ENCODE measurements at regions not wholly inside any gene's neighbourhood (a gene's known extent, or its start where the extent isn't known, plus 50 kb on each side); places are given as distances from the start of the nearest gene placed in this dataset.
"Not testable (repeated sequence)": the region's sequence is repeated elsewhere in the genome, so short reads cannot be mapped to it uniquely, and the experiment has no call there.

GRCh38 chr18:29726646-29727045 lies 1315.9 kb downstream of the DSC3 start:
- no peak for DNase-seq
- H3K27me3 ChIP-seq, result no peaks in the 10 kb centered on the region
- H3K9me3 ChIP-seq, result no peaks in the 10 kb centered on the region
- no peaks in the 10 kb centered on the region for H3K4me1 ChIP-seq
- no peak overlapping the region for H3K4me3 ChIP-seq
- H3K36me3 ChIP-seq, result no peaks in the 10 kb centered on the region
- intact Hi-C loops (cut with DNase I; ENCODE audit: low total_unique reads), result no loop called here
- no peak for TF ChIP-seq CTCF (IDR thresholded peaks at IDR 0.05)
- H3K27ac ChIP-seq, result no peak overlapping the region

GRCh38 chr18:29723486-29723885 lies 1319.1 kb downstream of the DSC3 start:
- H3K4me1 ChIP-seq; intact Hi-C loops (cut with DNase I; ENCODE audit: low total_unique reads); H3K4me3 ChIP-seq; DNase-seq; H3K27ac ChIP-seq; H3K27me3 ChIP-seq; H3K9me3 ChIP-seq; H3K36me3 ChIP-seq: not testable (repeated sequence)

GRCh38 chr18:29715960-29716359 lies 1326.6 kb downstream of the DSC3 start:
- H3K27me3 ChIP-seq; intact Hi-C loops (cut with DNase I; ENCODE audit: low total_unique reads); H3K4me1 ChIP-seq; H3K4me3 ChIP-seq; DNase-seq; H3K9me3 ChIP-seq; H3K27ac ChIP-seq; H3K36me3 ChIP-seq: not testable (repeated sequence)

- Histone ChIP-seq H3K36me3 (no peaks in the 10 kb centered on the region), H3K27ac (no peak overlapping the region), H3K4me3 (no peak overlapping the region), H3K4me1 (no peaks in the 10 kb centered on the region), H3K27me3 (no peaks in the 10 kb centered on the region), H3K9me3 (no peaks in the 10 kb centered on the region)
- intact Hi-C loops (cut with DNase I; ENCODE audit: low total_unique reads), result no loop called here
- no peak for DNase-seq
- no peak for TF ChIP-seq CTCF (IDR thresholded peaks at IDR 0.05)
These were observed 1329.8 kb downstream of the DSC3 start for GRCh38 chr18:29712785-29713184.

- no peak for DNase-seq
- H3K4me1 ChIP-seq, result no peaks in the 10 kb centered on the region
- H3K27ac ChIP-seq, result no peak overlapping the region
- intact Hi-C loops (cut with DNase I; ENCODE audit: low total_unique reads), result no loop called here
- H3K9me3 ChIP-seq, result no peaks in the 10 kb centered on the region
- no peak for TF ChIP-seq CTCF (IDR thresholded peaks at IDR 0.05)
- H3K27me3 ChIP-seq, result no peaks in the 10 kb centered on the region
- H3K36me3 ChIP-seq, result no peaks in the 10 kb centered on the region
- no peak overlapping the region for H3K4me3 ChIP-seq
These were observed 1330.6 kb downstream of the DSC3 start for GRCh38 chr18:29711932-29712331.

GRCh38 chr18:29693334-29693733 lies 1349.2 kb downstream of the DSC3 start:
- no peak for DNase-seq
- TF ChIP-seq CTCF (IDR thresholded peaks at IDR 0.05), result no peak
- Histone ChIP-seq H3K27me3 (no peaks in the 10 kb centered on the region), H3K27ac (no peak overlapping the region), H3K9me3 (no peaks in the 10 kb centered on the region), H3K36me3 (no peaks in the 10 kb centered on the region), H3K4me1 (no peaks in the 10 kb centered on the region), H3K4me3 (no peak overlapping the region)
- intact Hi-C loops (cut with DNase I; ENCODE audit: low total_unique reads), result no loop called here

- H3K9me3 ChIP-seq, result no peaks in the 10 kb centered on the region
- H3K4me1 ChIP-seq, result peaks cover 0 to 4% (median 0%) of the 10 kb centered on the region in 4 donors
- H3K36me3 ChIP-seq, result no peaks in the 10 kb centered on the region
- H3K4me3 ChIP-seq, result no peak overlapping the region
- no peak for TF ChIP-seq CTCF (IDR thresholded peaks at IDR 0.05)
- H3K27me3 ChIP-seq, result no peaks in the 10 kb centered on the region
- no peak for DNase-seq
- intact Hi-C loops (cut with DNase I; ENCODE audit: low total_unique reads), result no loop called here
- H3K27ac ChIP-seq, result no peak overlapping the region
These were observed 1361.0 kb downstream of the DSC3 start for GRCh38 chr18:29681578-29681977.

All from tibial artery (tissue), 4 donors.